Central memory CD8-positive, alpha-beta T cell (primary cell): ENCODE measurements at regions not wholly inside any gene's neighbourhood (a gene's known extent, or its start where the extent isn't known, plus 50 kb on each side); places are given as distances from the start of the nearest gene placed in this dataset.
"Not testable (repeated sequence)": the region's sequence is repeated elsewhere in the genome, so short reads cannot be mapped to it uniquely, and the experiment has no call there.

Experiments
- ATAC-seq: fragments of 150-1000 bp; cut with Tn5 transposase; replicated peaks from 2 replicates; pipeline ENCODE4 v1.10.0; 2022; ENCODE audit warnings: mild to moderate bottlenecking, moderate FRiP score, moderate number of reproducible peaks; ENCODE audit not compliant: poor library complexity, severe bottlenecking; ENCODE audit errors: extremely low read depth
- DNase-seq, 2 donors: peaks; one replicate each; pipeline ENCODE4 v3.0.0; 2021; ENCODE audit warnings: low spot score in 2 of 2
- H3K27ac Mint-ChIP-seq: one replicate; pipeline ENCODE4 v1.8.0; 2022; ENCODE audit warnings: low read depth, mild to moderate bottlenecking, moderate library complexity, mixed read lengths
- H3K27me3 Mint-ChIP-seq: one replicate; pipeline ENCODE4 v1.8.0; 2022; ENCODE audit warnings: mixed read lengths
- H3K36me3 Mint-ChIP-seq: one replicate; pipeline ENCODE4 v1.8.0; 2022; ENCODE audit warnings: mild to moderate bottlenecking, moderate library complexity, mixed read lengths; ENCODE audit not compliant: insufficient read depth
- H3K4me1 Mint-ChIP-seq: one replicate; pipeline ENCODE4 v1.8.0; 2022; ENCODE audit warnings: mixed read lengths
- H3K4me3 Mint-ChIP-seq: one replicate; pipeline ENCODE4 v1.8.0; 2022; ENCODE audit warnings: mild to moderate bottlenecking, moderate library complexity, mixed read lengths
- H3K9me3 Mint-ChIP-seq: one replicate; pipeline ENCODE4 v1.8.0; 2022; ENCODE audit warnings: mixed read lengths

- H3K27ac Mint-ChIP-seq = no peak overlapping the region
- peaks cover 12% of the 10 kb centered on the region for H3K9me3 Mint-ChIP-seq
- no peak overlapping the region for H3K4me3 Mint-ChIP-seq
- ATAC-seq (no peak), DNase-seq (no peak)
- H3K4me1 Mint-ChIP-seq = no peaks in the 10 kb centered on the region
- H3K36me3 Mint-ChIP-seq = no peaks in the 10 kb centered on the region
- H3K27me3 Mint-ChIP-seq = peaks cover 12% of the 10 kb centered on the region
Measured at GRCh38 chr2:175793648-175794047, 208.4 kb downstream of the LNPK start.

DNA sequence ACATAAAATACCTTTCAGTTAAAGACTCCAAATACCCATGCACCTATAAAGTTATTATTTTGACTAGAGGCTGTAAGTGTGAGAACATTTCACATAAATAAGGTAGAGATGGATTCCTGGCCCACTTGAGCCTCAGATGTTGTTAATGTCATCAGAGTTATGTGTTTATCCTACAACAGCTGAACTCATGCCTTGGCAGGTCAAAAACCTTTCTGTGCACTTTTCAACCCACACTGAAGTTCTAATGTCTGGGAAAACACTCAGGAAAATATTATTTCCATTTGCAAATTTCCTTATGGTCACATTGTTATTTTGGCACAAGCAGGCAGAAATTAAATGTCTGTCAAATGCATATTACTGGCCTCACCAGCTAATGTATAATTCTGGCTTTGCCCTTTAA lies 209.2 kb downstream of the LNPK start:
- Mint-ChIP-seq H3K27ac (no peak overlapping the region), H3K4me3 (no peak overlapping the region), H3K36me3 (no peaks in the 10 kb centered on the region), H3K9me3 (peaks cover 12% of the 10 kb centered on the region), H3K4me1 (no peaks in the 10 kb centered on the region), H3K27me3 (peaks cover 9% of the 10 kb centered on the region)
- DNase-seq = no peak
- no peak for ATAC-seq

- H3K9me3 Mint-ChIP-seq = peaks cover 11% of the 10 kb centered on the region
- no peak overlapping the region for H3K4me3 Mint-ChIP-seq
- H3K27ac Mint-ChIP-seq = no peak overlapping the region
- DNase-seq = no peak
- ATAC-seq = no peak
- H3K4me1 Mint-ChIP-seq = no peaks in the 10 kb centered on the region
- H3K27me3 Mint-ChIP-seq = peaks cover 10% of the 10 kb centered on the region
- H3K36me3 Mint-ChIP-seq = no peaks in the 10 kb centered on the region
Measured at GRCh38 chr2:175792199-175792598, 209.9 kb downstream of the LNPK start.

- Mint-ChIP-seq H3K36me3 (no peaks in the 10 kb centered on the region), H3K27me3 (peaks cover 22% of the 10 kb centered on the region), H3K4me1 (no peaks in the 10 kb centered on the region), H3K27ac (no peak overlapping the region), H3K9me3 (no peaks in the 10 kb centered on the region), H3K4me3 (no peak overlapping the region)
- no peak for DNase-seq
- ATAC-seq = no peak
Measured at GRCh38 chr2:175786471-175787124, 215.5 kb downstream of the LNPK start.

DNA sequence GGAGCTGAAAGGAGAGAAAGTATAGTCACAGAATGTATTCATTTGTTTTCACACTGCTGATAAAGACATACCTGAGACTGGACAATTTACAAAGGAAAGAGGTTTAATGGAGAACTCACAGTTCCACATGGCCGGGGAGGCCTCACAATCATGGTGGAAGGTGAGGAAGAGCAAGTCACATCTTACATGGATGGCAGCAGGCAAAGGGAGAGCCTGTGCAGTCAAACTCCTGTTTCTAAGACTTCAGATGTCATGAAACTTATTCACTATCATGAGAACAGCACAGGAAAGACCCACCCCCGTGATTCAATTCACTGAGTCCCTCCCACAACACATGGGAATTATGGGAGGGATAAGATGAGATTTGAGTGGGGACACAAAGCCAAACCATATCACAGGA lies 224.7 kb downstream of the LNPK start:
- not testable (repeated sequence) for H3K27ac Mint-ChIP-seq, H3K36me3 Mint-ChIP-seq, H3K4me3 Mint-ChIP-seq, H3K4me1 Mint-ChIP-seq, ATAC-seq, H3K9me3 Mint-ChIP-seq, DNase-seq
- H3K27me3 Mint-ChIP-seq = peaks cover 21% of the 10 kb centered on the region

DNA sequence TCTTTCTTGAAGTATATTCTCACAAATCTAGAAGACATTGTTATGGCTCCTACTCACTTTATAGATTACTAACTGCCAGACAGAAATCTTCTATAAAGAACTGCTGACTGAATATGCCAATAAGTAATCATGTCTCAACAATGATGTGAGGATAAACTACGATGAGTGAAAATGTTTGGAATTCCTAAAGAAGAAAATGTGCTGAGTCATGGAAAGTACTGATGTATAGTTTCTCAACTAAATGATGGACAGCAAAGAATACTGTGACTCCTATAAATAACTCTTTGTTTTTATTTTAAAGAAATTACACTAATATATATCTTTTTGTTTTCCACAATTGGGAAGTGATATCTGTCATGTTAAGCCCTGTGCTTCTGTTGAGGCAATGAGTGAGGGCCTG lies 232.9 kb downstream of the LNPK start:
- no peaks in the 10 kb centered on the region for H3K4me1 Mint-ChIP-seq

DNA sequence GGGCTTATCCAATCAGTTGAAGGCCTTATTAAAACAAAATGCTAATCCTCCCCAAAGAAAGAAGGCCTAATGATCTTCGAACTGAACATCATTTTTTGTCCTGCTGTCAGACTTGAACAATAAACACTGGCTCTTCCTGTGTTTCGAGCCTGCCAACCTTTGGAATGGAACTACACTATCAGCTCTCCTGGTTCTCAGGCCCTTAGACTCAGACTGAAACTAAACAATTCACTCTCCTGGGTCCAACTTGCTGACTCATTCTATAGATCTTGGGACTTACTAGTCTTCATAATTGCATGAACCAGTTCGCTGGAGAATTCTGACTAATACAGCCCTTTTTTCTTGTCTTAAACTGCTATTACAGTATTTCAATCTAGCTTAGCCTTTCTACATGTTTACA lies 235.2 kb downstream of the LNPK start:
- Mint-ChIP-seq H3K27me3 (peaks cover 8% of the 10 kb centered on the region), H3K9me3 (no peaks in the 10 kb centered on the region), H3K36me3 (no peaks in the 10 kb centered on the region), H3K27ac (no peak overlapping the region), H3K4me1 (no peaks in the 10 kb centered on the region), H3K4me3 (no peak overlapping the region)
- DNase-seq (no peak), ATAC-seq (no peak)

More for the DNA sequence above, 232.9 kb downstream of the LNPK start:
- DNase-seq (no peak), ATAC-seq (no peak)
- Mint-ChIP-seq H3K27me3 (peaks cover 8% of the 10 kb centered on the region), H3K27ac (no peak overlapping the region), H3K36me3 (no peaks in the 10 kb centered on the region), H3K9me3 (peaks cover 4% of the 10 kb centered on the region), H3K4me3 (no peak overlapping the region)

DNA sequence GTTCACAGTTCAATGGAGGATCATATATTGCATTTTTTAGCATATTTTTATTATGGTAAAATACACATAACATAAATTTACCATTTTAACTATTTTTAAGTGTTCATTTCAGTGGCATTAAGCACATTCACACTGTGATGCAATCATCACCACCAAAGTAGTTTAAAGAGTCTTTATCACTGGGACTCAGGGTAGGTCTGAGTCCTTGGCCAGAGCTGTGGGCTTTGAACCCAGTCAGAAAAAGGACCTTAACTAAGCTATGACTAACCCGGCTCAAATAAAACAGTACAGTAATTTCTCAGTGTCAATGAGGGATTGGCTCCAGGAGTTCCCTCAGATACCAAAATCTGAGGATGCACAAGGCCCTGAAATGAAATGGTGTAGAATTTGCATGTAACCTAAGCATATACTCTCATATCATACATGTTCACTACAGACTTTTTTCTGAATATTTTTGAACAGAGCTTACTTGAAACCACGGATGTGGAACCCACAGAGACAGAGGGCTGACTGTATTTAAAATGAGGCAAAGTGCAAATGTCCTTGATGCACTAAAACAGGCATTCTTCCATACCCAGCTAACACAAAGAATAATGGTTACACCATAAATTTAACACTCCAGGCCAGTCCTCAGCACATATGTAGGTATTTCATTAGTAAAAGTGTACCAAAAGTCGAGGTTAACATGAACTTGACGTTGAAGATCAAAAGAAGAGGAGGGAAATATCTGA lies 246.2 kb downstream of the LNPK start:
- peaks cover 50% of the 10 kb centered on the region for H3K27me3 Mint-ChIP-seq
- no peaks in the 10 kb centered on the region for H3K4me1 Mint-ChIP-seq
- DNase-seq (no peak), ATAC-seq (no peak)
- no peak overlapping the region for H3K4me3 Mint-ChIP-seq
- H3K27ac Mint-ChIP-seq = no peak overlapping the region
- H3K9me3 Mint-ChIP-seq = no peaks in the 10 kb centered on the region
- H3K36me3 Mint-ChIP-seq = no peaks in the 10 kb centered on the region

DNA sequence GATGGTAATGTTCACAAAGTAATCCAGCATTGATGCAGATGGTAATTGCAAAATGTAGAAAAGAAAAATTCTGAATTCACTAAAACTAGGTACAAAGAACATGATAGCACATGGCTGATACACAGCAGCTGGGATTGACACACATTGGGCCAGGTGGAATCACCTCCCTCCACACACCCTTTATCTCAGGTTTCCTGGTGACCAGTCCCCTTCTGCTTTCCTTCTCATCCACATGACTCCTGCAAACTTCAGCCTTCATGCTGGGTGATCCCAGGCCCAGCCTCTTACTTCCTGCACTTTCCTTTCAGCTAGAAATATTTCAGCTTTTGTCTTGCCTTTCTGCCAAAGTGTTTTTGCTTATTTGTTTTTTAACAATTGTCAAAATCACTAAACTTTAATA lies 246.9 kb downstream of the LNPK start:
- Mint-ChIP-seq H3K9me3 (no peaks in the 10 kb centered on the region), H3K27ac (no peak overlapping the region), H3K4me1 (no peaks in the 10 kb centered on the region), H3K36me3 (no peaks in the 10 kb centered on the region), H3K4me3 (no peak overlapping the region), H3K27me3 (peaks cover 50% of the 10 kb centered on the region)
- DNase-seq (no peak), ATAC-seq (no peak)

DNA sequence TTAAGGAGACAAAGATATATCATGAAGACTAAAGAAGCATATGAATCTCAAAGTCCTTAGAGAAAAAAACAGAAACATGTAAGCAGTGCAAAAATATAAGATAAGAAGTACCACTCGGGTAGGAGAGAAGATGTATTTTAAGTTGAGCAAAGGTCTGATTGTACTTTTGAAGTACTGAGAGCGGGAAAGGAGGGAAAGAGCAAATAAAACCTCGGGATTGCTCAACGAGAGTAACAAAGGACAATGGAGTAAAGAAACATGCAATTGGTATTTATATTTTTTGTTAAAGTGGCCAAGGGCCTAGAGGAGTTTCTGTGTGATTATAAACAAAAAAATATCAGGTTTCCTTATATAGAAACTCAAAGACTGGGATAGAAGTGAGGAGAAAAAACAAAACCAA lies 251.9 kb downstream of the LNPK start:
- H3K27ac Mint-ChIP-seq = no peak overlapping the region
- no peak for ATAC-seq
- H3K27me3 Mint-ChIP-seq = peaks cover 30% of the 10 kb centered on the region
- no peaks in the 10 kb centered on the region for H3K36me3 Mint-ChIP-seq
- no peaks in the 10 kb centered on the region for H3K4me1 Mint-ChIP-seq
- H3K4me3 Mint-ChIP-seq = no peak overlapping the region
- no peaks in the 10 kb centered on the region for H3K9me3 Mint-ChIP-seq
- DNase-seq = no peak

- Mint-ChIP-seq H3K27ac (no peak overlapping the region), H3K9me3 (no peaks in the 10 kb centered on the region), H3K4me3 (no peak overlapping the region), H3K36me3 (no peaks in the 10 kb centered on the region), H3K27me3 (peaks cover 39% of the 10 kb centered on the region), H3K4me1 (no peaks in the 10 kb centered on the region)
- no peak for DNase-seq
- ATAC-seq = no peak
Measured at GRCh38 chr2:175745911-175746310, 256.2 kb downstream of the LNPK start.

GRCh38 chr2:175744000-175744399 lies 258.1 kb downstream of the LNPK start:
- no peaks in the 10 kb centered on the region for H3K4me1 Mint-ChIP-seq
- no peak overlapping the region for H3K27ac Mint-ChIP-seq
- no peaks in the 10 kb centered on the region for H3K36me3 Mint-ChIP-seq
- no peak overlapping the region for H3K4me3 Mint-ChIP-seq
- peaks cover 50% of the 10 kb centered on the region for H3K27me3 Mint-ChIP-seq
- ATAC-seq (no peak), DNase-seq (no peak)
- no peaks in the 10 kb centered on the region for H3K9me3 Mint-ChIP-seq

DNA sequence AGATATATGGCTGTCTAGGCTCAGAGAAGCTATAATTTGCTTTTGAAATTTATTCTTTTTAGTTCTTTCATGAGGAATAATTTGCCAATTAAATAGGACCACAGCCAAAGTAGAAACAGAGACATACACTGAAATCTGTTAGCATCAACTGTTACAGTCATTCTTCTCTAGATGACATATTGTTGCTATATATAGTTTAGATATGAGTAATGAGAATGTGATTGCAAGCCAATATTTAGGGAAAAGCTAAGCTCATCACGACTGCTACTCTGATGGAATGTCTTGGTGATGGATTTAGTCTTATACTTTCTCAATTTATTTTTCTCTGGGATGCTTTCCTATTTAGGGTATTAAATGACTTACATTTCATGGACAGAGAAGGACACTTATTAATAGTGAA lies 259.1 kb downstream of the LNPK start:
- ATAC-seq = no peak
- no peak for DNase-seq
- H3K27ac Mint-ChIP-seq = no peak overlapping the region

More for the DNA sequence above, 259.1 kb downstream of the LNPK start:
- Mint-ChIP-seq H3K4me3 (no peak overlapping the region), H3K4me1 (no peaks in the 10 kb centered on the region), H3K27me3 (peaks cover 60% of the 10 kb centered on the region), H3K36me3 (no peaks in the 10 kb centered on the region), H3K9me3 (no peaks in the 10 kb centered on the region)
